GM12878 (cell line): ENCODE measurements at regions not wholly inside any gene's neighbourhood (a gene's known extent, or its start where the extent isn't known, plus 50 kb on each side); places are given as distances from the start of the nearest gene placed in this dataset.

Experiments
- ATAC-seq: fragments of 200-7000 bp; cut with Tn5 transposase; 3 replicates; pipeline ENCODE4 v1.9.1; 2020; ENCODE audit warnings: mild to moderate bottlenecking, moderate library complexity
- BruUV-seq: library from RNA; stranded (reverse); fragments of 400-500 nt; replicated peaks from 2 replicates; lab custom pipeline; 2021; lab: Mats Ljungman, UMichigan
- CTCF ChIA-PET: fragments of 300-600 bp; sonication (Branson Sonifier 250); formaldehyde crosslinking; extraction: SDS; loops from one replicate; lab custom pipeline; 2021; ENCODE audit warnings: inconsistent platforms; lab: Yijun Ruan, JAX
- POLR2A ChIA-PET: fragments of 350-600 bp; formaldehyde crosslinking; extraction: SDS; loops from one replicate; lab custom pipeline; 2021; ENCODE audit warnings: inconsistent platforms; lab: Charles Lee
- RAD21 ChIA-PET: fragments of 300-600 bp; sonication (Branson Sonifier 250); formaldehyde crosslinking; loops from one replicate; lab custom pipeline; 2023; ENCODE audit warnings: antibody characterized with exemption; ENCODE audit not compliant: unreplicated experiment; lab: Charles Lee
- SMC1A ChIA-PET: fragments of 300-600 bp; sonication (Branson Sonifier 250); formaldehyde crosslinking; loops from one replicate; lab custom pipeline; 2023; ENCODE audit not compliant: unreplicated experiment, uncharacterized antibody; lab: Charles Lee
- DNase-seq: peaks from one replicate; pipeline ENCODE4 v3.0.0-alpha.2; 2011; ENCODE audit warnings: low read depth, low spot score
- FAIRE-seq: peaks from 3 replicates; lab custom pipeline; 2011; peaks lifted over from hg19 to GRCh38; lab: Jason Lieb, UNC
- H2AFZ ChIP-seq: 2 replicates; pipeline ENCODE4 v1.6.0; 2011; ENCODE audit warnings: low read depth, low read length, control low read depth; ENCODE audit not compliant: control insufficient read depth
- H3K27ac ChIP-seq: 2 replicates; pipeline ENCODE4 v1.5.1; 2011; ENCODE audit warnings: control low read depth; ENCODE audit not compliant: control insufficient read depth, insufficient read depth
- H3K27me3 ChIP-seq, 2 experiments: replicated peaks in 1 of 2; 2 replicates each; pipeline versions ENCODE4 v1.6.0 to v1.6.1; 2011; ENCODE audit warnings: low read length in 1 of 2; ENCODE audit not compliant: control insufficient read depth in 2 of 2, insufficient read depth in 2 of 2
- H3K36me3 ChIP-seq, 2 experiments: 2 replicates each; pipeline ENCODE4 v1.5.1; 2011; ENCODE audit warnings: low read length in 1 of 2; ENCODE audit not compliant: control insufficient read depth in 2 of 2, insufficient read depth in 2 of 2
- H3K4me1 ChIP-seq: 2 replicates; pipeline ENCODE4 v1.6.1; 2011; ENCODE audit warnings: mild to moderate bottlenecking, low read length, moderate library complexity, mixed read lengths; ENCODE audit not compliant: control insufficient read depth, insufficient read depth
- H3K4me2 ChIP-seq: 2 replicates; pipeline ENCODE4 v1.6.0; 2011; ENCODE audit warnings: control low read depth; ENCODE audit not compliant: control insufficient read depth, insufficient read depth
- H3K4me3 ChIP-seq: fragments of 200-600 bp; sonication (generic); 2 replicates; pipeline ENCODE4 v1.5.1; 2016
- H3K79me2 ChIP-seq: 2 replicates; pipeline ENCODE4 v1.6.0; 2011; ENCODE audit warnings: low read length; ENCODE audit not compliant: control insufficient read depth, insufficient read depth
- H3K9ac ChIP-seq: 2 replicates; pipeline ENCODE4 v1.8.0; 2011; ENCODE audit warnings: low read length, control low read depth, mixed read lengths; ENCODE audit not compliant: control insufficient read depth, insufficient read depth
- H3K9me3 ChIP-seq: replicated peaks from 3 replicates; pipeline ENCODE4 v1.5.1; 2011; ENCODE audit warnings: mild to moderate bottlenecking, low read length; ENCODE audit not compliant: control insufficient read depth, insufficient read depth
- H4K20me1 ChIP-seq: 2 replicates; pipeline ENCODE4 v1.6.0; 2011; ENCODE audit not compliant: control insufficient read depth, insufficient read depth
- BCL11A ChIP-seq: IDR thresholded peaks from 2 replicates; pipeline ENCODE4 v1.6.1; 2011; ENCODE audit warnings: low read depth, low read length
- CBFB ChIP-seq: IDR thresholded peaks from 2 replicates; pipeline ENCODE4 v1.6.1; 2016; ENCODE audit warnings: antibody characterized with exemption, low read depth
- CHD1 ChIP-seq: IDR thresholded peaks from 2 replicates; pipeline ENCODE4 v1.6.1; 2012; ENCODE audit warnings: low read depth, low read length, improper control_type of control experiment
- CHD2 ChIP-seq: IDR thresholded peaks from 2 replicates; pipeline ENCODE4 v1.6.1; 2011; ENCODE audit warnings: low read depth, low read length, improper control_type of control experiment, borderline replicate concordance
- FOXM1 ChIP-seq: IDR thresholded peaks from 2 replicates; pipeline ENCODE4 v1.6.1; 2012; ENCODE audit warnings: low read depth, mild to moderate bottlenecking, inconsistent platforms, low read length, moderate library complexity
- HDAC6 ChIP-seq: fragments of 200-600 bp; sonication (generic); IDR thresholded peaks from one replicate; pipeline ENCODE4 v1.8.0; 2017; ENCODE audit warnings: antibody characterized with exemption; ENCODE audit not compliant: unreplicated experiment
- HDGF ChIP-seq: fragments of 450-650 bp; IDR thresholded peaks from 2 replicates; pipeline ENCODE4 v1.6.1; 2016; ENCODE audit warnings: antibody characterized with exemption
- IRF5 ChIP-seq: fragments of 450-650 bp; IDR thresholded peaks from 2 replicates; pipeline ENCODE4 v1.6.1; 2017; ENCODE audit warnings: borderline replicate concordance
- KAT2A ChIP-seq: conservative IDR thresholded peaks from 2 replicates; pipeline ENCODE4 v1.6.1; 2011; ENCODE audit warnings: low read depth, low read length; ENCODE audit not compliant: control insufficient read depth
- MYB ChIP-seq: fragments of 150-350 bp; IDR thresholded peaks from 2 replicates; pipeline ENCODE4 v1.6.1; 2014; ENCODE audit warnings: mild to moderate bottlenecking, low read depth, low read length, borderline replicate concordance
- POLR2AphosphoS5 ChIP-seq: IDR thresholded peaks from 2 replicates; pipeline ENCODE4 v1.6.1; 2011; ENCODE audit warnings: mild to moderate bottlenecking, low read length, inconsistent platforms
- RELA ChIP-seq: fragments of 450-650 bp; IDR thresholded peaks from 2 replicates; pipeline ENCODE4 v1.8.0; 2014; ENCODE audit warnings: borderline replicate concordance; ENCODE audit not compliant: partially characterized antibody
- SIN3A ChIP-seq: IDR thresholded peaks from 2 replicates; pipeline ENCODE4 v1.6.1; 2012; ENCODE audit warnings: low read depth, low read length, improper control_type of control experiment
- SUZ12 ChIP-seq: fragments of 200-600 bp; sonication (generic); IDR thresholded peaks from one replicate; pipeline ENCODE4 v1.6.1; 2018; ENCODE audit warnings: antibody characterized with exemption, mild to moderate bottlenecking; ENCODE audit not compliant: unreplicated experiment
- YBX1 ChIP-seq: fragments of 450-650 bp; IDR thresholded peaks from 2 replicates; pipeline ENCODE4 v1.6.1; 2016; ENCODE audit warnings: antibody characterized with exemption
- ZNF687 ChIP-seq: fragments of 450-650 bp; IDR thresholded peaks from 2 replicates; pipeline ENCODE4 v1.6.1; 2017; ENCODE audit warnings: mild to moderate bottlenecking, moderate library complexity
- WGBS: methylation state at CpG from one replicate; pipeline ENCODE4 v1.1.6; 2016; ENCODE audit warnings: low lambda C conversion rate; ENCODE audit not compliant: insufficient replicate concordance, insufficient coverage; ENCODE audit errors: missing lambda C conversion rate; 5-methylcytosine and 5-hydroxymethylcytosine counted together
- in situ Hi-C: fragments of 300-500 bp; cut with MboI; formaldehyde crosslinking; loops from 9 replicates; pipeline ENCODE4 v1.14.3; 2018; ENCODE audit warnings: mixed read lengths
- intact Hi-C: fragments of 100-400 bp; cut with micrococcal nuclease; formaldehyde crosslinking; loops from one replicate; pipeline ENCODE4 v1.14.2; 2022; ENCODE audit not compliant: unreplicated experiment

- DNase-seq = no peak
- CTCF ChIA-PET = no interaction called here
- in situ Hi-C loops = no loop called here
Observed at GRCh38 chr3:163577271-163577670, 1501.0 kb downstream of the SI start.

GRCh38 chr3:163576314-163576713 lies 1502.0 kb downstream of the SI start:
- Histone ChIP-seq H3K4me3 (no peak overlapping the region), H2AFZ (no peak overlapping the region), H3K36me3 (no peaks in the 10 kb centered on the region), H3K27me3 (no peaks in the 10 kb centered on the region), H3K4me1 (no peaks in the 10 kb centered on the region), H3K9ac (no peak overlapping the region), H3K79me2 (no peaks in the 10 kb centered on the region), H3K4me2 (no peak overlapping the region), H3K27ac (no peak overlapping the region), H4K20me1 (no peaks in the 10 kb centered on the region), H3K9me3 (no peaks in the 10 kb centered on the region)
- no TSS peak for BruUV-seq
- ChIA-PET RAD21 (no interaction called here), SMC1A (no interaction called here), CTCF (no interaction called here), POLR2A (no interaction called here)
- no peak for FAIRE-seq
- ATAC-seq = no peak
- in situ Hi-C loops = no loop called here
- intact Hi-C loops = no loop called here
- 0% methylated on average over 1 of the region's 1 CpG for WGBS
- DNase-seq = no peak
- TF ChIP-seq CHD1 (no peak), MYB (no peak), HDGF (no peak), ZNF687 (no peak), FOXM1 (no peak), SIN3A (no peak), CBFB (no peak), YBX1 (no peak), HDAC6 (no peak), RELA (no peak), BCL11A (no peak), IRF5 (no peak), KAT2A (no peak), SUZ12 (no peak)

More at GRCh38 chr3:163577271-163577670, 1501.0 kb downstream of the SI start:
- intact Hi-C loops = no loop called here
- ATAC-seq = no peak
- no peaks in the 10 kb centered on the region for H3K27me3 ChIP-seq
- ChIA-PET POLR2A (no interaction called here), SMC1A (no interaction called here), RAD21 (no interaction called here)
- no peaks in the 10 kb centered on the region for H3K9me3 ChIP-seq
- no peak overlapping the region for H2AFZ ChIP-seq
- no peak overlapping the region for H3K4me3 ChIP-seq
- no peaks in the 10 kb centered on the region for H3K79me2 ChIP-seq
- H3K9ac ChIP-seq = no peak overlapping the region
- H3K4me1 ChIP-seq = no peaks in the 10 kb centered on the region
- no TSS peak for BruUV-seq
- H3K4me2 ChIP-seq = no peak overlapping the region
- TF ChIP-seq POLR2AphosphoS5 (no peak), SUZ12 (no peak), CHD2 (no peak)
- FAIRE-seq = no peak
- H4K20me1 ChIP-seq = no peaks in the 10 kb centered on the region
- no peaks in the 10 kb centered on the region for H3K36me3 ChIP-seq
- WGBS = 0% methylated on average over 3 of the region's 3 CpGs
- H3K27ac ChIP-seq = no peak overlapping the region
